HCT116 (cell line): ENCODE measurements at regions not wholly inside any gene's neighbourhood (a gene's known extent, or its start where the extent isn't known, plus 50 kb on each side); places are given as distances from the start of the nearest gene placed in this dataset.

Experiments used
- ATAC-seq: fragments of 200-7000 bp; cut with Tn5 transposase; 2 replicates; pipeline ENCODE4 v1.9.1; 2020; ENCODE audit warnings: mild to moderate bottlenecking, moderate library complexity
- BruUV-seq: library from RNA; stranded (reverse); fragments of 400-500 nt; replicated peaks from 2 replicates; lab custom pipeline; 2021; lab: Mats Ljungman, UMichigan
- CTCF ChIA-PET: fragments of 300-600 bp; sonication (Branson Sonifier 250); formaldehyde crosslinking; loops from one replicate; lab custom pipeline; 2021; ENCODE audit warnings: antibody characterized with exemption; lab: Charles Lee
- POLR2A ChIA-PET: fragments of 300-600, 350-600 bp; sonication (Branson Sonifier 250); formaldehyde crosslinking; loops from one replicate; lab custom pipeline; 2021; ENCODE audit warnings: antibody characterized with exemption; lab: Charles Lee
- RAD21 ChIA-PET, 2 experiments: fragments of 300-600 bp; sonication (Branson Sonifier 250); formaldehyde crosslinking; loops; one replicate each; lab custom pipeline; 2023; ENCODE audit warnings: low total read pairs in 2 of 2; ENCODE audit not compliant: uncharacterized antibody in 2 of 2, unreplicated experiment in 2 of 2, low non-redundant PET in 1 of 2; lab: Charles Lee
- DNase-seq: peaks from one replicate; pipeline ENCODE4 v3.0.0-alpha.2; 2010; ENCODE audit warnings: low read depth, low spot score
- H2AFZ ChIP-seq: fragments of 200-600 bp; shearing (Covaris generic), sonication (generic); 2 replicates; pipeline ENCODE4 v1.6.1; 2017; ENCODE audit warnings: low read depth, mixed run types, mixed read lengths, antibody characterized with exemption, low read length; ENCODE audit not compliant: poor library complexity, severe bottlenecking
- H3K27ac ChIP-seq: 2 replicates; pipeline ENCODE4 v1.5.1; 2012; ENCODE audit warnings: low read depth, low read length
- H3K27me3 ChIP-seq: fragments of 200-600 bp; sonication (generic); 2 replicates; pipeline ENCODE4 v1.6.1; 2016; ENCODE audit warnings: mixed run types, low read length, mixed read lengths; ENCODE audit not compliant: insufficient read depth
- H3K36me3 ChIP-seq, 2 experiments: fragments of 200-500 bp in 1 of 2; fragments of 200-600 bp in 1 of 2; sonication (Bioruptor generic) in 1 of 2; sonication (generic) in 1 of 2; 2 replicates each; pipeline versions ENCODE4 v1.5.1 to v1.6.1; 2014 to 2016; ENCODE audit warnings: low read length in 2 of 2, inconsistent platforms in 1 of 2, mixed read lengths in 1 of 2, mixed run types in 1 of 2; ENCODE audit not compliant: insufficient read depth in 2 of 2, control insufficient read depth in 1 of 2
- H3K4me1 ChIP-seq, 2 experiments: fragments of 200-600 bp in 1 of 2; sonication (generic) in 1 of 2; 2 replicates each; pipeline versions ENCODE4 v1.5.1 to v1.6.1; 2012 to 2017; ENCODE audit warnings: low read length in 2 of 2, inconsistent platforms in 1 of 2, mild to moderate bottlenecking in 1 of 2, mixed read lengths in 1 of 2, mixed run types in 1 of 2, moderate library complexity in 1 of 2; ENCODE audit not compliant: insufficient read depth in 2 of 2, control insufficient read depth in 1 of 2
- H3K4me2 ChIP-seq: fragments of 200-600 bp; sonication (generic); 2 replicates; pipeline ENCODE4 v1.6.1; 2017; ENCODE audit warnings: mixed run types, low read length, mixed read lengths
- H3K4me3 ChIP-seq, 2 experiments: fragments of 200-600 bp in 1 of 2; sonication (generic) in 1 of 2; replicated peaks in 1 of 2; 2 replicates each; pipeline ENCODE4 v1.5.1; 2011 to 2016; ENCODE audit warnings: low read length in 2 of 2, control low read depth in 1 of 2, low read depth in 1 of 2, mild to moderate bottlenecking in 1 of 2, mixed read lengths in 1 of 2, mixed run types in 1 of 2
- H3K79me2 ChIP-seq: fragments of 200-600 bp; sonication (generic); 2 replicates; pipeline ENCODE4 v1.6.1; 2017; ENCODE audit warnings: mild to moderate bottlenecking, mixed run types, low read length, moderate library complexity, mixed read lengths; ENCODE audit not compliant: insufficient read depth
- H3K9ac ChIP-seq: fragments of 200-600 bp; sonication (generic); 2 replicates; pipeline ENCODE4 v1.6.1; 2016; ENCODE audit warnings: low read length, mixed read lengths
- H3K9me2 ChIP-seq: fragments of 200-600 bp; sonication (generic), shearing (Covaris generic); 2 replicates; pipeline ENCODE4 v1.6.1; 2017; ENCODE audit warnings: mixed run types, mild to moderate bottlenecking, moderate library complexity; ENCODE audit not compliant: insufficient read depth
- H3K9me3 ChIP-seq, 2 experiments: fragments of 200-500 bp in 1 of 2; fragments of 200-600 bp in 1 of 2; sonication (Bioruptor generic) in 1 of 2; sonication (generic) in 1 of 2; 2 replicates each; pipeline ENCODE4 v1.6.1; 2014 to 2017; ENCODE audit warnings: low read length in 2 of 2, mixed read lengths in 2 of 2, inconsistent platforms in 1 of 2, low read depth in 1 of 2, mild to moderate bottlenecking in 1 of 2, mixed run types in 1 of 2, moderate library complexity in 1 of 2; ENCODE audit not compliant: control insufficient read depth in 1 of 2, insufficient read depth in 1 of 2
- H4K20me1 ChIP-seq: fragments of 200-600 bp; sonication (generic), shearing (Covaris generic); 2 replicates; pipeline ENCODE4 v1.6.1; 2017; ENCODE audit warnings: mixed run types, mild to moderate bottlenecking, moderate library complexity; ENCODE audit not compliant: insufficient read depth
- ATF3 ChIP-seq: IDR thresholded peaks from 2 replicates; pipeline ENCODE4 v1.6.1; 2012
- CBX3 ChIP-seq: IDR thresholded peaks from 2 replicates; pipeline ENCODE4 v1.6.1; 2012; ENCODE audit warnings: low read depth
- CEBPB ChIP-seq: IDR thresholded peaks from 2 replicates; pipeline ENCODE4 v1.6.1; 2012; ENCODE audit warnings: low read depth
- EGR1 ChIP-seq: IDR thresholded peaks from 2 replicates; pipeline ENCODE4 v1.6.1; 2012; ENCODE audit warnings: low read depth
- EZH2 ChIP-seq: fragments of 200-600 bp; sonication (generic); IDR thresholded peaks from 2 replicates; pipeline ENCODE4 v1.6.1; 2017; ENCODE audit warnings: antibody characterized with exemption, mixed run types
- FOSL1 ChIP-seq: IDR thresholded peaks from 2 replicates; pipeline ENCODE4 v1.6.1; 2012; ENCODE audit warnings: low read depth
- JUND ChIP-seq: IDR thresholded peaks from 2 replicates; pipeline ENCODE4 v1.6.1; 2012
- POLR2A ChIP-seq: IDR thresholded peaks from 2 replicates; pipeline ENCODE4 v1.7.0; 2011; ENCODE audit warnings: borderline replicate concordance; ENCODE audit not compliant: insufficient read depth, insufficient read length; ENCODE audit errors: extremely low read depth
- POLR2AphosphoS5 ChIP-seq: IDR thresholded peaks from 2 replicates; pipeline ENCODE4 v1.6.1; 2011; ENCODE audit warnings: mild to moderate bottlenecking, low read depth, low read length, moderate library complexity
- ZFX ChIP-seq: fragments of 450-650 bp; IDR thresholded peaks from 2 replicates; pipeline ENCODE4 v1.6.1; 2017
- intact Hi-C: fragments of 100-400 bp; cut with micrococcal nuclease; formaldehyde crosslinking; loops from 2 replicates; pipeline ENCODE4 v1.10.0; 2022

- no peaks in the 10 kb centered on the region for H3K36me3 ChIP-seq
- H3K27ac ChIP-seq: no peak overlapping the region
- CTCF ChIA-PET: no interaction called here
- H3K4me3 ChIP-seq: no peak overlapping the region
- H3K27me3 ChIP-seq: no peaks in the 10 kb centered on the region
- TF ChIP-seq ZFX (no peak), CEBPB (no peak), JUND (no peak), POLR2AphosphoS5 (no peak), POLR2A (no peak)
- H3K9me3 ChIP-seq: peaks cover 0 to 9% of the 10 kb centered on the region in 2 experiments; a peak in 1 of 4 replicates
- no peak overlapping the region for H2AFZ ChIP-seq
- H3K79me2 ChIP-seq: no peaks in the 10 kb centered on the region
- no peak overlapping the region for H3K9ac ChIP-seq
- ATAC-seq (no peak), DNase-seq (no peak)
- POLR2A ChIA-PET: no interaction called here
- H4K20me1 ChIP-seq: no peaks in the 10 kb centered on the region
- H3K9me2 ChIP-seq: no peaks in the 10 kb centered on the region
- BruUV-seq: no TSS peak
- RAD21 ChIA-PET: no interaction called here
- intact Hi-C loops: no loop called here
- H3K4me2 ChIP-seq: no peak overlapping the region
- H3K4me1 ChIP-seq: no peaks in the 10 kb centered on the region
These were observed 334.5 kb downstream of the DTWD2 start for GRCh38 chr5:118653872-118654271.

GRCh38 chr5:118653183-118653582, 335.2 kb downstream of the DTWD2 start:
- Histone ChIP-seq H3K79me2 (no peaks in the 10 kb centered on the region), H3K9me3 (peaks cover 0 to 5% of the 10 kb centered on the region in 2 experiments; a peak in 1 of 4 replicates), H3K27me3 (no peaks in the 10 kb centered on the region), H3K4me3 (no peak overlapping the region), H3K9ac (no peak overlapping the region), H2AFZ (no peak overlapping the region), H4K20me1 (no peaks in the 10 kb centered on the region), H3K27ac (no peak overlapping the region), H3K9me2 (no peaks in the 10 kb centered on the region), H3K4me2 (no peak overlapping the region), H3K36me3 (no peaks in the 10 kb centered on the region), H3K4me1 (no peaks in the 10 kb centered on the region)
- no TSS peak for BruUV-seq
- TF ChIP-seq ATF3 (no peak), CBX3 (no peak), POLR2AphosphoS5 (no peak), EZH2 (no peak), FOSL1 (no peak), EGR1 (no peak)
- ChIA-PET CTCF (no interaction called here), RAD21 (no interaction called here), POLR2A (no interaction called here)
- intact Hi-C loops: no loop called here
- no peak for ATAC-seq
- no peak for DNase-seq
